ENCODE measurements at regions not wholly inside any gene's neighbourhood (a gene's known extent, or its start where the extent isn't known, plus 50 kb on each side); places are given as distances from the start of the nearest gene placed in this dataset.

- no peak for TF ChIP-seq POLR2A (IDR thresholded peaks at IDR 0.05)
- TF ChIP-seq CTCF (IDR thresholded peaks at IDR 0.05): no peak
These were observed 247.7 kb downstream of the AHR start for GRCh38 chr7:17546189-17546588.
